Esophagus muscularis mucosa (tissue), 4 donors: ENCODE measurements at regions not wholly inside any gene's neighbourhood (a gene's known extent, or its start where the extent isn't known, plus 50 kb on each side); places are given as distances from the start of the nearest gene placed in this dataset.

Experiments used
- DNase-seq: peaks from one replicate; pipeline ENCODE4 v3.0.0-alpha.2; 2017; ENCODE audit errors: extremely low spot score
- H3K27ac ChIP-seq, 4 donors: fragments of 200-600 bp; sonication (generic); replicated peaks in 1 of 4; 1 replicate in 3 of 4; 2 replicates in 1 of 4; pipeline ENCODE4 v1.5.1; 2016 to 2019; ENCODE audit warnings: mild to moderate bottlenecking in 1 of 4
- H3K27me3 ChIP-seq, 4 donors: fragments of 200-600 bp; sonication (generic); one replicate each; pipeline versions ENCODE4 v1.5.1 to v1.6.0; 2016 to 2019
- H3K36me3 ChIP-seq, 4 donors: fragments of 200-600 bp; sonication (generic); one replicate each; pipeline ENCODE4 v1.5.1; 2016 to 2019
- H3K4me1 ChIP-seq, 4 donors: fragments of 200-600 bp; sonication (generic); one replicate each; pipeline ENCODE4 v1.5.1; 2016 to 2019
- H3K4me3 ChIP-seq, 4 donors: fragments of 200-600 bp; sonication (generic); 1 replicate in 2 of 4; 2 replicates in 2 of 4; pipeline ENCODE4 v1.5.1; 2016 to 2019; ENCODE audit warnings: mild to moderate bottlenecking in 4 of 4, moderate library complexity in 1 of 4
- H3K9me3 ChIP-seq, 4 donors: fragments of 200-600 bp; sonication (generic); 1 replicate in 3 of 4; 2 replicates in 1 of 4; pipeline ENCODE4 v1.5.1; 2016 to 2019
- CTCF ChIP-seq, 3 experiments: fragments of 200-600 bp in 2 of 3; fragments of 450-650 bp in 1 of 3; sonication (generic) in 2 of 3; IDR thresholded peaks; one replicate each; pipeline ENCODE4 v1.5.1; 2017 to 2019; ENCODE audit warnings: antibody characterized with exemption in 3 of 3, mild to moderate bottlenecking in 2 of 3, moderate library complexity in 1 of 3
- EP300 ChIP-seq: sonication (generic); formaldehyde crosslinking; IDR thresholded peaks from one replicate; pipeline ENCODE4 v1.6.1; 2017; ENCODE audit warnings: antibody characterized with exemption
- POLR2A ChIP-seq: fragments of 450-650 bp; IDR thresholded peaks from one replicate; pipeline ENCODE4 v1.6.1; 2017; ENCODE audit warnings: antibody characterized with exemption, moderate library complexity, mild to moderate bottlenecking, low read depth
- POLR2AphosphoS5 ChIP-seq, 2 donors: sonication (generic); formaldehyde crosslinking; IDR thresholded peaks; one replicate each; pipeline ENCODE4 v1.6.1; 2017; ENCODE audit warnings: antibody characterized with exemption in 2 of 2
- WGBS: methylation state at CpG from one replicate; pipeline ENCODE4 v1.1.5; 2018; 5-methylcytosine and 5-hydroxymethylcytosine counted together
- intact Hi-C: fragments of 100-400 bp; cut with DNase I; formaldehyde crosslinking; loops from one replicate; pipeline ENCODE4 v1.15.1; 2023

GRCh38 chr10:4663162-4663992, 162.6 kb upstream of the AKR1E2 start:
- WGBS, result 9% methylated on average over 9 of the region's 9 CpGs
- Histone ChIP-seq H3K9me3 (no peaks in the 10 kb centered on the region), H3K4me3 (peak overlapping the region in 3 of 4 donors; percentile 5 to 21 (median 16)), H3K4me1 (peaks cover 42 to 48% (median 44%) of the 10 kb centered on the region in 4 donors), H3K36me3 (no peaks in the 10 kb centered on the region), H3K27ac (peak overlapping the region; percentile 89 to 92 (median 90)), H3K27me3 (no peaks in the 10 kb centered on the region)
- TF ChIP-seq EP300 (peak; percentile 93), POLR2AphosphoS5 (IDR thresholded peaks at IDR 0.05) (peak; percentile 97 to 100), CTCF (IDR thresholded peaks at IDR 0.05) (no peak)
- DNase-seq, result no peak
- intact Hi-C loops, result loop anchor here (5.0 kb wide), 1 partner anchor 104 kb away; no protein-coding TSS in a partner anchor

DNA sequence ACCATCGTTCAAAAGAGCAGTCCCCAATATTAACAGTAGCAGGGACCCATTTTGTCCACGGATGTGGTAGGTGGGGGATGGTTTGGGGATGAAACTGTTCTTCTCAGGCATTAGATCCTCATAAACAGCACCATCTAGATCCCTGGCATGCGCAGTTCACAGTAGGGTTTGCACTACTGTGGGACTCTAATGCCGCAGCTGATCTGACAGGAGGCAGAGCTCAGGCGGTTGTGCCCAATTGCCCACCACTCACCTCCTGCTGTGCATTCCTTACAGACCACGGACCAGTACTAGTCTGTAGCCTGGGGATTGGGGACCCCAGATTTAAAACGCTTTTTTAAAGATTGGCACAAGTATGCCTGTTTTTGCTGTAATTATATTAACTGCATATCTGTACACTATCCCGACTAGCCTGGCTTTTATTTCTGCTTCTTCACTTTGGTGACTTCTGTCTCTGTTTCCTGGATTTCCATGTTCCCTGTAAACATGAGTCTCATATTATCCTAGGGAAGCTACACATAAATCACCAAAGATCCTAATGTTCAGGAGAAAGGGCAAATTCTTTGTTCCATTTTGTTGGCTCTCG, 163.3 kb upstream of the AKR1E2 start:
- Histone ChIP-seq H3K27ac (peak overlapping the region; percentile 89 to 92 (median 90)), H3K9me3 (no peaks in the 10 kb centered on the region), H3K4me1 (peaks cover 42 to 48% (median 44%) of the 10 kb centered on the region in 4 donors), H3K27me3 (no peaks in the 10 kb centered on the region), H3K4me3 (peak overlapping the region in 3 of 4 donors; percentile 1 to 15 (median 14)), H3K36me3 (no peaks in the 10 kb centered on the region)
- intact Hi-C loops, result loop anchor here (5.0 kb wide), 1 partner anchor 105 kb away; no protein-coding TSS in a partner anchor
- DNase-seq, result no peak
- TF ChIP-seq POLR2A, result no peak
- TF ChIP-seq POLR2AphosphoS5 (IDR thresholded peaks at IDR 0.05), result no peak
- no peak for TF ChIP-seq EP300
- no peak for TF ChIP-seq CTCF (IDR thresholded peaks at IDR 0.05)
- 40% methylated on average over 9 of the region's 9 CpGs for WGBS

GRCh38 chr10:4661511-4662255, 164.3 kb upstream of the AKR1E2 start:
- H3K4me1 ChIP-seq, result peaks cover 42 to 51% (median 46%) of the 10 kb centered on the region in 4 donors
- H3K36me3 ChIP-seq, result no peaks in the 10 kb centered on the region
- H3K9me3 ChIP-seq, result no peaks in the 10 kb centered on the region
- no peak overlapping the region for H3K4me3 ChIP-seq
- WGBS, result 67% methylated on average over 16 of the region's 16 CpGs
- peak overlapping the region; percentile 89 to 92 (median 90) for H3K27ac ChIP-seq
- DNase-seq, result peak; percentile 94
- H3K27me3 ChIP-seq, result no peaks in the 10 kb centered on the region
- TF ChIP-seq POLR2AphosphoS5 (IDR thresholded peaks at IDR 0.05), result peak; percentile 53 to 56
- TF ChIP-seq POLR2A, result peak; percentile 28
- TF ChIP-seq EP300, result no peak
- intact Hi-C loops, result loop anchor here (5.0 kb wide), 1 partner anchor 106 kb away; no protein-coding TSS in a partner anchor

DNA sequence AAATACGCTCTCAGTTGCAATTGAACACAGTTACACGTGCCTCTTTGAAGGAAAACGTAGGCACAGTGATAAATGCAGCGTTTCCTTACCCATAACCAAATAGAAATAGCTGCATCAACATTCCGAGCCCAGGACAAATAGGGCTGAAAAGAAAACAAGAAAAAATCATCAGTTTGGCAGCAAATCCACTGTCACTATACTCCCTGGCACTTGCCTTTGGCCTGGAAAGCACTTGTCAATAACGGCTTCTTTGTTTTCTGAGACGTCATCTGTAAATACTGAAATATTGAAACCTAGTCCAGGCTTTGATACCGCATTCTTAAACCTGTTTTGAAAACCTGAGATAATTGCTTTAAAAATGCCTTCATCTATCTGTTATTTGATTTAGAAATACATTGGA, 167.2 kb upstream of the AKR1E2 start:
- Histone ChIP-seq H3K36me3 (no peaks in the 10 kb centered on the region), H3K4me3 (no peak overlapping the region), H3K4me1 (peaks cover 24 to 42% (median 41%) of the 10 kb centered on the region in 4 donors), H3K9me3 (no peaks in the 10 kb centered on the region), H3K27me3 (no peaks in the 10 kb centered on the region), H3K27ac (no peak overlapping the region)
- no peak for DNase-seq
- WGBS, result 91% methylated on average over 8 of the region's 8 CpGs
- TF ChIP-seq POLR2AphosphoS5 (IDR thresholded peaks at IDR 0.05), result no peak
- TF ChIP-seq CTCF (IDR thresholded peaks at IDR 0.05), result no peak
- no peak for TF ChIP-seq EP300
- no peak for TF ChIP-seq POLR2A
- intact Hi-C loops, result loop anchor here (5.0 to 10.0 kb wide), 4 partner anchors 306 to 1464 kb away; no protein-coding TSS in a partner anchor
